Gastroesophageal sphincter (tissue), 4 donors: ENCODE measurements at regions not wholly inside any gene's neighbourhood (a gene's known extent, or its start where the extent isn't known, plus 50 kb on each side); places are given as distances from the start of the nearest gene placed in this dataset.

Experiments used
- ATAC-seq: fragments of 150-250 bp; one replicate; pipeline ENCODE4 v1.9.1; 2016; ENCODE audit warnings: mild to moderate bottlenecking, moderate library complexity
- H3K27ac ChIP-seq, 4 donors: fragments of 200-600 bp; sonication (generic) in 3 of 4; 1 replicate in 3 of 4; 2 replicates in 1 of 4; pipeline ENCODE4 v1.5.1; 2016 to 2019
- H3K27me3 ChIP-seq: fragments of 200-600 bp; sonication (generic); one replicate; pipeline ENCODE4 v1.5.1; 2019
- H3K36me3 ChIP-seq, 2 donors: fragments of 200-600 bp; sonication (generic); one replicate each; pipeline ENCODE4 v1.5.1; 2019; ENCODE audit warnings: control low read depth in 1 of 2
- H3K4me1 ChIP-seq, 3 donors: fragments of 200-600 bp; sonication (generic); 1 replicate in 2 of 3; 2 replicates in 1 of 3; pipeline ENCODE4 v1.5.1; 2016 to 2019; ENCODE audit warnings: control low read depth in 2 of 3
- H3K4me3 ChIP-seq, 2 donors: fragments of 200-600 bp; sonication (generic); one replicate each; pipeline ENCODE4 v1.5.1; 2019; ENCODE audit warnings: mild to moderate bottlenecking in 1 of 2, moderate library complexity in 1 of 2
- H3K9me3 ChIP-seq, 3 donors: fragments of 200-600 bp; sonication (generic); one replicate each; pipeline ENCODE4 v1.5.1; 2017 to 2019; ENCODE audit warnings: control low read depth in 2 of 3
- EP300 ChIP-seq: sonication (generic); formaldehyde crosslinking; IDR thresholded peaks from one replicate; pipeline ENCODE4 v1.6.1; 2017; ENCODE audit warnings: antibody characterized with exemption, mild to moderate bottlenecking
- POLR2A ChIP-seq, 2 donors: fragments of 450-650 bp; IDR thresholded peaks; one replicate each; pipeline ENCODE4 v1.6.1; 2017; ENCODE audit warnings: antibody characterized with exemption in 2 of 2, mild to moderate bottlenecking in 2 of 2, moderate library complexity in 1 of 2
- POLR2AphosphoS5 ChIP-seq: sonication (generic); formaldehyde crosslinking; IDR thresholded peaks from one replicate; pipeline ENCODE4 v1.6.1; 2017; ENCODE audit warnings: antibody characterized with exemption
- WGBS, 2 donors: methylation state at CpG; one replicate each; pipeline ENCODE4 v1.1.5; 2018; ENCODE audit warnings: low coverage in 1 of 2; 5-methylcytosine and 5-hydroxymethylcytosine counted together
- TF ChIP-seq, protein P1 (sequence below), 4 experiments: fragments of 200-600 bp in 2 of 4; fragments of 450-650 bp in 2 of 4; sonication (generic) in 1 of 4; IDR thresholded peaks; one replicate each; pipeline ENCODE4 v1.5.1; 2017 to 2019; ENCODE audit warnings: antibody characterized with exemption in 4 of 4, mild to moderate bottlenecking in 2 of 4, moderate library complexity in 2 of 4

GRCh38 chr10:133021116-133021962 is 66.4 kb upstream of the ADGRA1 start:
- Histone ChIP-seq H3K4me1 (peaks cover 0 to 11% (median 0%) of the 10 kb centered on the region in 3 donors), H3K36me3 (no peaks in the 10 kb centered on the region), H3K4me3 (no peak overlapping the region), H3K9me3 (no peaks in the 10 kb centered on the region), H3K27ac (no peak overlapping the region), H3K27me3 (peaks cover 57% of the 10 kb centered on the region)
- WGBS, 2 donors, result 69 to 79% methylated on average over 6 to 8 of the region's 52 CpGs
- TF ChIP-seq, protein P1, sequence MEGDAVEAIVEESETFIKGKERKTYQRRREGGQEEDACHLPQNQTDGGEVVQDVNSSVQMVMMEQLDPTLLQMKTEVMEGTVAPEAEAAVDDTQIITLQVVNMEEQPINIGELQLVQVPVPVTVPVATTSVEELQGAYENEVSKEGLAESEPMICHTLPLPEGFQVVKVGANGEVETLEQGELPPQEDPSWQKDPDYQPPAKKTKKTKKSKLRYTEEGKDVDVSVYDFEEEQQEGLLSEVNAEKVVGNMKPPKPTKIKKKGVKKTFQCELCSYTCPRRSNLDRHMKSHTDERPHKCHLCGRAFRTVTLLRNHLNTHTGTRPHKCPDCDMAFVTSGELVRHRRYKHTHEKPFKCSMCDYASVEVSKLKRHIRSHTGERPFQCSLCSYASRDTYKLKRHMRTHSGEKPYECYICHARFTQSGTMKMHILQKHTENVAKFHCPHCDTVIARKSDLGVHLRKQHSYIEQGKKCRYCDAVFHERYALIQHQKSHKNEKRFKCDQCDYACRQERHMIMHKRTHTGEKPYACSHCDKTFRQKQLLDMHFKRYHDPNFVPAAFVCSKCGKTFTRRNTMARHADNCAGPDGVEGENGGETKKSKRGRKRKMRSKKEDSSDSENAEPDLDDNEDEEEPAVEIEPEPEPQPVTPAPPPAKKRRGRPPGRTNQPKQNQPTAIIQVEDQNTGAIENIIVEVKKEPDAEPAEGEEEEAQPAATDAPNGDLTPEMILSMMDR (IDR thresholded peaks at IDR 0.05), result no peak
- no peak for TF ChIP-seq EP300
- TF ChIP-seq POLR2A (IDR thresholded peaks at IDR 0.05), result no peak
- ATAC-seq, result no peak

DNA sequence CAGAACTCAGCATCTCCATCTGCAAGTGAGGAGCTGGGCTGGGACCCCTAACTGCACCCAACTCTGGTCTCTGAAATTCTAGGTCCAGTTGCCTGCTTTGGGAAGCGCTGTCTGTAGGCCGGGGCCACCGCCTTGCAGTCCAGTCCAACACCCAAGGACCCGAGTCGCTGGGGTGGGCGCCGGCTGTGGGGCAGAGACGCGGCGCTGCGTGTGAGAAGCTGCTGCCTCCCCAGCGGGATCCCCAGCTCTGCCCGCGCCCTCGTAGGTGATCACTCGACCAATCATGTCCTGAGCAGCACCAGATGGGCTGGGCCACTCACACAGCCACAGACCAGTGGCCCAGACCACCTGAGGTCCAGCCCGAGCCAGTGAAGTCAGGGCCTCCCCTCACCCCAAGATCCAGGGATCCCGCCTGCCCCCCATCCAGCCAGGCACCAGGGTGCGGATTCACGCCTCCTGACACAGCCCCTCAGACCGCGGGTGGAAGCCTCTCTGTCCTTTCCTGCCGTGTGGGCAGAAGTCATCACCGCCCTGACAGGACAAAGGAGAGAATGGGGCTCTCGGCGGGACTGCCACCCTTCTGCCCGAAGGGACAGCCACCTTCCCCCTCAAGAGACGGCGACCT is 67.4 kb upstream of the ADGRA1 start:
- peaks cover 0 to 11% (median 0%) of the 10 kb centered on the region in 3 donors for H3K4me1 ChIP-seq
- H3K27me3 ChIP-seq, result peaks cover 55% of the 10 kb centered on the region
- no CpG with 5 or more reads among the region's 29 CpGs for WGBS, 2 donors
- TF ChIP-seq POLR2AphosphoS5 (no peak), POLR2A (IDR thresholded peaks at IDR 0.05) (no peak), EP300 (no peak)
- TF ChIP-seq, protein P1 (IDR thresholded peaks at IDR 0.05), result no peak
- no peaks in the 10 kb centered on the region for H3K36me3 ChIP-seq
- H3K9me3 ChIP-seq, result no peaks in the 10 kb centered on the region
- ATAC-seq, result no peak
- no peak overlapping the region for H3K27ac ChIP-seq
- no peak overlapping the region for H3K4me3 ChIP-seq

DNA sequence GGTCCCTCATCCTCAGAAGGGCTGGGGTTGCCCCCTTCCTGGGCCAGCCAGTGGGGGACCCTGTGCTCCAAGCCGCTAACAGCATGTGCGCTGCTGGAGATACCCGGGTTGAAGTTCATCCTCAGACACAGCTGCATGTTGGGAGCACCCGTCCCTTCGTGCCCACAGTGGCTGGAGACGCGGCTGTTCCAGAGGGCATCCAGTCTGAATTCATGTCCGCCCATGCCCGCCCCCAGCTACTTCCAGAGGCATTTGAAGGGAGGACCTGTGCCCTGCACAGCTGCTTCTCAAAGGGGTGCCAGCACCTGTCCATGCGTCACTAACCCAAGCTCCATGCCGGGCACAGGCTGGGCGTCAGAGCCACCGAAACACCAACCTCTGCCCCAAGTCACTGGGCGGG is 68.1 kb upstream of the ADGRA1 start:
- no peaks in the 10 kb centered on the region for H3K36me3 ChIP-seq
- no peak overlapping the region for H3K27ac ChIP-seq
- no peak for TF ChIP-seq POLR2AphosphoS5
- TF ChIP-seq EP300, result no peak
- TF ChIP-seq, protein P1 (IDR thresholded peaks at IDR 0.05), result no peak
- no peak for TF ChIP-seq POLR2A (IDR thresholded peaks at IDR 0.05)
- no peak overlapping the region for H3K4me3 ChIP-seq
- 87% methylated on average over 3 of the region's 14 CpGs; no CpG with 5 or more reads in 1 of the 2 donors for WGBS, 2 donors
- no peaks in the 10 kb centered on the region for H3K9me3 ChIP-seq
- no peak for ATAC-seq
- peaks cover 0 to 11% (median 0%) of the 10 kb centered on the region in 3 donors for H3K4me1 ChIP-seq
- peaks cover 55% of the 10 kb centered on the region for H3K27me3 ChIP-seq

DNA sequence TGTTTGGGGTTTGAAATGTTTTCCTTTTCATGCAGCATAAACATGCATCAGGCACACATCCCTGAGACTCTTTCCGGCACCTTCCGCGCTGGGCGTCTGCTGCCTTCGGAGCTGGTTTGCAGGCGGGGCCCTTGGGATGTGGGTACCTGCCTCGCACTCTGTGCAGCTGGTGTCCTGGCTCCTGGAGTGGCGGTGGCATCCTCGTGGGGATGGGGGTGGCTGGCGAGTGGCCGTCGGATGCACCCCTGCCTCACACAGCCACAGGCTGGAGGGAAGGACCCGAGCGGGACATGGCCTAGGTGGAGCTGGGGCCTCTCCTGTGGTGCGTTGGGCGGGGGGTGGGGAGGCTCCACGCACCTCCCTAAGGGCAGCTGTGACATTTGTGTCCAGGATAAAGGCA is 68.5 kb upstream of the ADGRA1 start:
- Histone ChIP-seq H3K9me3 (no peaks in the 10 kb centered on the region), H3K4me1 (peaks cover 0 to 11% (median 0%) of the 10 kb centered on the region in 3 donors), H3K36me3 (no peaks in the 10 kb centered on the region), H3K27ac (no peak overlapping the region), H3K27me3 (peaks cover 55% of the 10 kb centered on the region), H3K4me3 (no peak overlapping the region)
- TF ChIP-seq POLR2A (IDR thresholded peaks at IDR 0.05), result no peak
- TF ChIP-seq POLR2AphosphoS5, result no peak
- no peak for TF ChIP-seq EP300
- TF ChIP-seq, protein P1 (IDR thresholded peaks at IDR 0.05), result no peak
- ATAC-seq, result no peak
- 72 to 81% methylated on average over 3 to 5 of the region's 17 CpGs for WGBS, 2 donors
